Right atrium auricular region (tissue), 2 donors: ENCODE measurements at regions not wholly inside any gene's neighbourhood (a gene's known extent, or its start where the extent isn't known, plus 50 kb on each side); places are given as distances from the start of the nearest gene placed in this dataset.

ENCODE experiments used
- DNase-seq: peaks from one replicate; pipeline ENCODE4 v3.0.0-alpha.2; 2019; ENCODE audit warnings: low spot score
- H3K27ac ChIP-seq, 2 donors: fragments of 200-600 bp; sonication (generic); 1 replicate in 1 of 2; 2 replicates in 1 of 2; pipeline ENCODE4 v1.5.1; 2016 to 2019
- H3K27me3 ChIP-seq, 2 donors: fragments of 200-600 bp; sonication (generic); one replicate each; pipeline versions ENCODE4 v1.5.1 to v1.6.0; 2017 to 2019
- H3K36me3 ChIP-seq: fragments of 200-600 bp; sonication (generic); one replicate; pipeline ENCODE4 v1.5.1; 2016
- H3K4me1 ChIP-seq, 2 donors: fragments of 200-600 bp; sonication (generic); one replicate each; pipeline versions ENCODE4 v1.5.1 to v1.6.0; 2017 to 2019
- H3K4me3 ChIP-seq, 2 donors: fragments of 200-600 bp; sonication (generic); 1 replicate in 1 of 2; 2 replicates in 1 of 2; pipeline ENCODE4 v1.5.1; 2017 to 2019; ENCODE audit warnings: mild to moderate bottlenecking in 1 of 2, moderate library complexity in 1 of 2
- H3K9me3 ChIP-seq, 2 donors: fragments of 200-600 bp; sonication (generic); one replicate each; pipeline ENCODE4 v1.5.1; 2019
- TF ChIP-seq, protein P1 (sequence below), 2 donors: fragments of 200-600 bp; sonication (generic); IDR thresholded peaks; one replicate each; pipeline ENCODE4 v1.5.1; 2019; ENCODE audit warnings: antibody characterized with exemption in 2 of 2

GRCh38 chr3:70519913-70520659 lies 207.6 kb upstream of the MDFIC2 start:
- TF ChIP-seq, protein P1, sequence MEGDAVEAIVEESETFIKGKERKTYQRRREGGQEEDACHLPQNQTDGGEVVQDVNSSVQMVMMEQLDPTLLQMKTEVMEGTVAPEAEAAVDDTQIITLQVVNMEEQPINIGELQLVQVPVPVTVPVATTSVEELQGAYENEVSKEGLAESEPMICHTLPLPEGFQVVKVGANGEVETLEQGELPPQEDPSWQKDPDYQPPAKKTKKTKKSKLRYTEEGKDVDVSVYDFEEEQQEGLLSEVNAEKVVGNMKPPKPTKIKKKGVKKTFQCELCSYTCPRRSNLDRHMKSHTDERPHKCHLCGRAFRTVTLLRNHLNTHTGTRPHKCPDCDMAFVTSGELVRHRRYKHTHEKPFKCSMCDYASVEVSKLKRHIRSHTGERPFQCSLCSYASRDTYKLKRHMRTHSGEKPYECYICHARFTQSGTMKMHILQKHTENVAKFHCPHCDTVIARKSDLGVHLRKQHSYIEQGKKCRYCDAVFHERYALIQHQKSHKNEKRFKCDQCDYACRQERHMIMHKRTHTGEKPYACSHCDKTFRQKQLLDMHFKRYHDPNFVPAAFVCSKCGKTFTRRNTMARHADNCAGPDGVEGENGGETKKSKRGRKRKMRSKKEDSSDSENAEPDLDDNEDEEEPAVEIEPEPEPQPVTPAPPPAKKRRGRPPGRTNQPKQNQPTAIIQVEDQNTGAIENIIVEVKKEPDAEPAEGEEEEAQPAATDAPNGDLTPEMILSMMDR (IDR thresholded peaks at IDR 0.05), result no peak
- no peak for DNase-seq
- H3K27ac ChIP-seq, result no peak overlapping the region
- H3K4me3 ChIP-seq, result no peak overlapping the region
- no peaks in the 10 kb centered on the region for H3K36me3 ChIP-seq
- no peaks in the 10 kb centered on the region for H3K4me1 ChIP-seq
- no peaks in the 10 kb centered on the region for H3K27me3 ChIP-seq
- H3K9me3 ChIP-seq, result no peaks in the 10 kb centered on the region

DNA sequence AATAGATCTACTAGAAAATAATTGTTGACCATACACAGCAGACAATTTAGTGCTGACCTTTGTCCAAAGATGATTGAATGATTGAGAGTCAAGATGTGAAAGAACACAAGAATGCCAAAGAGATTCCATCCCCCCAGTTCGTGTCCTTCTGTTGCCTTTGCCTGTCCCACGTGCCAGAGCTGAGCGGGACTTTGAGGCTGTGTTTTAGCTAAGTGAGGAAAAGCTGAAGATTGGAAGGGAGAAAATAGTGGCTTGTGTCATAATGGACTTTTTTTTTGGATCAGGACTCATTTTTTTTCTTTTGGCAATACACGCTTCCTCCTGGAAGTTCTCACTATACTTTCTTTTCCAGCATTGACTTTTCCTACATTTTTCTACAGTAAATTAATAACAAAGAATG lies 206.6 kb upstream of the MDFIC2 start:
- no peak for DNase-seq
- Histone ChIP-seq H3K4me3 (no peak overlapping the region), H3K27me3 (no peaks in the 10 kb centered on the region), H3K4me1 (no peaks in the 10 kb centered on the region), H3K27ac (no peak overlapping the region), H3K9me3 (no peaks in the 10 kb centered on the region), H3K36me3 (no peaks in the 10 kb centered on the region)
- TF ChIP-seq, protein P1 (IDR thresholded peaks at IDR 0.05), result no peak

GRCh38 chr3:70518356-70518755 lies 205.9 kb upstream of the MDFIC2 start:
- H3K4me3 ChIP-seq, result no peak overlapping the region
- no peak for DNase-seq
- no peaks in the 10 kb centered on the region for H3K9me3 ChIP-seq
- H3K36me3 ChIP-seq, result no peaks in the 10 kb centered on the region
- no peaks in the 10 kb centered on the region for H3K4me1 ChIP-seq
- H3K27me3 ChIP-seq, result no peaks in the 10 kb centered on the region
- H3K27ac ChIP-seq, result no peak overlapping the region
- TF ChIP-seq, protein P1 (IDR thresholded peaks at IDR 0.05), result no peak

GRCh38 chr3:70517124-70517890 lies 204.9 kb upstream of the MDFIC2 start:
- no peaks in the 10 kb centered on the region for H3K36me3 ChIP-seq
- DNase-seq, result no peak
- TF ChIP-seq, protein P1 (IDR thresholded peaks at IDR 0.05), result no peak
- H3K27ac ChIP-seq, result no peak overlapping the region
- no peak overlapping the region for H3K4me3 ChIP-seq
- no peaks in the 10 kb centered on the region for H3K27me3 ChIP-seq
- no peaks in the 10 kb centered on the region for H3K9me3 ChIP-seq
- H3K4me1 ChIP-seq, result no peaks in the 10 kb centered on the region

DNA sequence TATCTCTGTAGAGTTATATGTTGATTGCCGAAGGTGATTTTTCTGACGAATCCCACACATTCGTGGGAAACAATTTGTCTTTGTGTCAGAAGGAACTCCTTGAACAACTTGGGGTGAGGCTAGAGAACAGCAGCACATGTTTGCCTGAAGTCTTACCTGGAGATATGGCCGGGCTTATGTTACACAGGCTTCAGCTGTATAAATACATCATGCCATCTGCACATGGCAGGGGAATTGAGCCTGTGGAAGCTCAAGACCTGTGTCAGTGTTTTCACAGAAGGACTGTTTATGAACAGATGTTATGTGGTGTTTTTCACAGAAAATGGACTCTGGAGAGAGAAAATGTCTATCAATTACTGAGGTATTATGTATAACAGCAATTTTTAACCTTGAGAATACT lies 203.6 kb upstream of the MDFIC2 start:
- TF ChIP-seq, protein P1 (IDR thresholded peaks at IDR 0.05), result no peak
- no peaks in the 10 kb centered on the region for H3K36me3 ChIP-seq
- H3K27me3 ChIP-seq, result no peaks in the 10 kb centered on the region
- H3K4me3 ChIP-seq, result no peak overlapping the region
- no peak overlapping the region for H3K27ac ChIP-seq
- H3K4me1 ChIP-seq, result no peaks in the 10 kb centered on the region
- no peaks in the 10 kb centered on the region for H3K9me3 ChIP-seq
- no peak for DNase-seq
